Nephron (organoid): ENCODE measurements at regions not wholly inside any gene's neighbourhood (a gene's known extent, or its start where the extent isn't known, plus 50 kb on each side); places are given as distances from the start of the nearest gene placed in this dataset.

Experiments used
- H3K27ac Mint-ChIP-seq, 3 experiments: 2 replicates each; pipeline ENCODE4 v1.8.0; 2020; ENCODE audit warnings: mixed read lengths in 3 of 3, mild to moderate bottlenecking in 2 of 3, moderate library complexity in 1 of 3
- H3K27me3 Mint-ChIP-seq: 2 replicates; pipeline ENCODE4 v1.8.0; 2021; ENCODE audit warnings: low read depth, mild to moderate bottlenecking, moderate library complexity, mixed read lengths
- H3K36me3 Mint-ChIP-seq: 2 replicates; pipeline ENCODE4 v1.8.0; 2020; ENCODE audit warnings: low read depth, mixed read lengths
- H3K4me1 Mint-ChIP-seq: 2 replicates; pipeline ENCODE4 v1.8.0; 2020; ENCODE audit warnings: mixed read lengths
- H3K4me3 Mint-ChIP-seq, 3 experiments: 2 replicates each; pipeline ENCODE4 v1.8.0; 2020; ENCODE audit warnings: mild to moderate bottlenecking in 3 of 3, mixed read lengths in 3 of 3, moderate library complexity in 2 of 3
- H3K9me3 Mint-ChIP-seq: 2 replicates; pipeline ENCODE4 v1.8.0; 2020; ENCODE audit warnings: mixed read lengths
- CTCF ChIP-seq, 3 experiments: fragments of 200-600 bp; sonication (generic); IDR thresholded peaks; one replicate each; pipeline ENCODE4 v1.5.0; 2021; ENCODE audit warnings: antibody characterized with exemption in 3 of 3; ENCODE audit not compliant: unreplicated experiment in 3 of 3

GRCh38 chr4:100130964-100131363 is 59.3 kb downstream of the DDIT4L start:
- H3K27me3 Mint-ChIP-seq: no peaks in the 10 kb centered on the region
- H3K4me1 Mint-ChIP-seq: no peaks in the 10 kb centered on the region
- no peak overlapping the region for H3K4me3 Mint-ChIP-seq
- H3K9me3 Mint-ChIP-seq: no peaks in the 10 kb centered on the region
- no peak for TF ChIP-seq CTCF (IDR thresholded peaks at IDR 0.05; ENCODE audit: unreplicated experiment in 3 of 3)
- H3K36me3 Mint-ChIP-seq: no peaks in the 10 kb centered on the region
- no peak overlapping the region for H3K27ac Mint-ChIP-seq

- Mint-ChIP-seq H3K27me3 (no peaks in the 10 kb centered on the region), H3K4me3 (no peak overlapping the region), H3K27ac (no peak overlapping the region), H3K36me3 (no peaks in the 10 kb centered on the region), H3K9me3 (peaks cover under 1% of the 10 kb centered on the region), H3K4me1 (no peaks in the 10 kb centered on the region)
- no peak for TF ChIP-seq CTCF (IDR thresholded peaks at IDR 0.05; ENCODE audit: unreplicated experiment in 3 of 3)
These were observed 59.8 kb downstream of the DDIT4L start for GRCh38 chr4:100130491-100130890.

- TF ChIP-seq CTCF (IDR thresholded peaks at IDR 0.05; ENCODE audit: unreplicated experiment in 3 of 3): no peak
- H3K36me3 Mint-ChIP-seq: no peaks in the 10 kb centered on the region
- H3K27ac Mint-ChIP-seq: no peak overlapping the region
- no peak overlapping the region for H3K4me3 Mint-ChIP-seq
- H3K9me3 Mint-ChIP-seq: peaks cover 6% of the 10 kb centered on the region
- no peaks in the 10 kb centered on the region for H3K27me3 Mint-ChIP-seq
- no peaks in the 10 kb centered on the region for H3K4me1 Mint-ChIP-seq
These were observed 60.5 kb downstream of the DDIT4L start for GRCh38 chr4:100129774-100130173.

GRCh38 chr4:100128338-100128737 is 61.9 kb downstream of the DDIT4L start:
- H3K4me1 Mint-ChIP-seq: no peaks in the 10 kb centered on the region
- no peak for TF ChIP-seq CTCF (IDR thresholded peaks at IDR 0.05; ENCODE audit: unreplicated experiment in 3 of 3)

GRCh38 chr4:100124715-100125114 is 65.6 kb downstream of the DDIT4L start:
- Mint-ChIP-seq H3K4me1 (no peaks in the 10 kb centered on the region), H3K27me3 (no peaks in the 10 kb centered on the region), H3K36me3 (no peaks in the 10 kb centered on the region), H3K9me3 (peaks cover 8% of the 10 kb centered on the region), H3K27ac (no peak overlapping the region), H3K4me3 (no peak overlapping the region)
- TF ChIP-seq CTCF (IDR thresholded peaks at IDR 0.05; ENCODE audit: unreplicated experiment in 3 of 3): no peak

More at GRCh38 chr4:100128338-100128737, 61.9 kb downstream of the DDIT4L start:
- Mint-ChIP-seq H3K4me3 (no peak overlapping the region), H3K27me3 (no peaks in the 10 kb centered on the region), H3K36me3 (no peaks in the 10 kb centered on the region), H3K9me3 (peaks cover 8% of the 10 kb centered on the region), H3K27ac (no peak overlapping the region)

- peak overlapping the region in 1 of 3 experiments; percentile 41 for H3K27ac Mint-ChIP-seq
- H3K4me1 Mint-ChIP-seq: peaks cover 12% of the 10 kb centered on the region
- H3K36me3 Mint-ChIP-seq: no peaks in the 10 kb centered on the region
- no peaks in the 10 kb centered on the region for H3K9me3 Mint-ChIP-seq
- no peaks in the 10 kb centered on the region for H3K27me3 Mint-ChIP-seq
- no peak overlapping the region for H3K4me3 Mint-ChIP-seq
- no peak for TF ChIP-seq CTCF (IDR thresholded peaks at IDR 0.05; ENCODE audit: unreplicated experiment in 3 of 3)
These were observed 72.1 kb downstream of the DDIT4L start for GRCh38 chr4:100118181-100118580.
